Astrocyte (in vitro differentiated cells and primary cell): ENCODE measurements at regions not wholly inside any gene's neighbourhood (a gene's known extent, or its start where the extent isn't known, plus 50 kb on each side); places are given as distances from the start of the nearest gene placed in this dataset.

Source experiments
- CTCF ChIP-seq: IDR thresholded peaks from 2 replicates; pipeline ENCODE4 v1.5.1; 2011; ENCODE audit warnings: low read depth, mild to moderate bottlenecking, inconsistent platforms, low read length, moderate library complexity; ENCODE audit not compliant: insufficient read depth
- EZH2 ChIP-seq: IDR thresholded peaks from 2 replicates; pipeline ENCODE4 v1.6.1; 2012; ENCODE audit warnings: mild to moderate bottlenecking, low read length, inconsistent platforms; ENCODE audit not compliant: insufficient read depth

- no peak for TF ChIP-seq CTCF
- TF ChIP-seq EZH2: no peak
Measured at GRCh38 chr4:137674066-137674465, 141.8 kb upstream of the PCDH18 start.
